IMR-90 (cell line): ENCODE measurements at regions not wholly inside any gene's neighbourhood (a gene's known extent, or its start where the extent isn't known, plus 50 kb on each side); places are given as distances from the start of the nearest gene placed in this dataset.

ENCODE experiments used
- ATAC-seq: fragments of 200-7000 bp; cut with Tn5 transposase; 2 replicates; pipeline ENCODE4 v1.9.1; 2020; ENCODE audit warnings: low read depth, mild to moderate bottlenecking, moderate library complexity
- BruUV-seq: library from RNA; stranded (reverse); fragments of 400-500 nt; replicated peaks from 2 replicates; lab custom pipeline; 2021; lab: Mats Ljungman, UMichigan
- CTCF ChIA-PET: fragments of 300-600 bp; formaldehyde crosslinking; extraction: SDS; loops from one replicate; lab custom pipeline; 2021; ENCODE audit warnings: antibody characterized with exemption; lab: Yijun Ruan, JAX
- POLR2A ChIA-PET: fragments of 300-600 bp; sonication (Branson Sonifier 250); formaldehyde crosslinking; loops from one replicate; lab custom pipeline; 2022; ENCODE audit warnings: antibody characterized with exemption; ENCODE audit not compliant: unreplicated experiment; lab: Charles Lee
- DNase-seq: peaks from one replicate; pipeline ENCODE4 v3.0.0; 2013
- H2AFZ ChIP-seq: replicated peaks from 2 replicates; pipeline ENCODE3; 2013; ENCODE audit warnings: low read length, mild to moderate bottlenecking; ENCODE audit not compliant: poor library complexity
- H2AK5ac ChIP-seq: 2 replicates; pipeline ENCODE4 v1.6.1; 2013; ENCODE audit warnings: low read depth, low read length, inconsistent platforms
- H2AK9ac ChIP-seq: replicated peaks from 2 replicates; pipeline ENCODE3; 2013; ENCODE audit warnings: mild to moderate bottlenecking, low read depth, low read length, moderate library complexity; ENCODE audit not compliant: poor library complexity
- H2BK120ac ChIP-seq: 2 replicates; pipeline ENCODE4 v1.6.1; 2013; ENCODE audit warnings: low read depth, low read length, inconsistent platforms
- H2BK15ac ChIP-seq: 3 replicates; pipeline ENCODE4 v1.6.1; 2013; ENCODE audit warnings: low read depth, low read length, inconsistent platforms
- H2BK20ac ChIP-seq: 2 replicates; pipeline ENCODE4 v1.6.1; 2013; ENCODE audit warnings: low read depth, mild to moderate bottlenecking, inconsistent platforms, low read length, moderate library complexity
- H2BK5ac ChIP-seq: 2 replicates; pipeline ENCODE4 v1.6.1; 2013; ENCODE audit warnings: mild to moderate bottlenecking, low read depth, low read length, inconsistent platforms; ENCODE audit not compliant: poor library complexity, severe bottlenecking
- H3K14ac ChIP-seq: replicated peaks from 2 replicates; pipeline ENCODE4 v1.6.1; 2013; ENCODE audit warnings: low read depth, low read length, inconsistent platforms
- H3K18ac ChIP-seq: 2 replicates; pipeline ENCODE4 v1.6.1; 2013; ENCODE audit warnings: low read depth, low read length, control low read depth
- H3K23ac ChIP-seq: 2 replicates; pipeline ENCODE4 v1.6.1; 2013; ENCODE audit warnings: low read depth, low read length, inconsistent platforms
- H3K27ac ChIP-seq: 2 replicates; pipeline ENCODE4 v1.5.1; 2013; ENCODE audit warnings: mild to moderate bottlenecking, control low read depth, low read length; ENCODE audit not compliant: insufficient read depth
- H3K27me3 ChIP-seq: 2 replicates; pipeline ENCODE4 v1.6.1; 2013; ENCODE audit warnings: low read length; ENCODE audit not compliant: control insufficient read depth, insufficient read depth
- H3K36me3 ChIP-seq: 2 replicates; pipeline ENCODE4 v1.6.1; 2013; ENCODE audit warnings: low read length, mixed read lengths; ENCODE audit not compliant: control insufficient read depth, insufficient read depth
- H3K4ac ChIP-seq: 2 replicates; pipeline ENCODE4 v1.6.1; 2013; ENCODE audit warnings: low read depth, low read length, inconsistent platforms
- H3K4me1 ChIP-seq: 2 replicates; pipeline ENCODE4 v1.6.1; 2013; ENCODE audit warnings: low read length, mixed read lengths; ENCODE audit not compliant: control insufficient read depth, insufficient read depth
- H3K4me2 ChIP-seq: 2 replicates; pipeline ENCODE4 v1.6.1; 2013; ENCODE audit warnings: low read depth, mild to moderate bottlenecking, control low read depth, low read length, moderate library complexity
- H3K4me3 ChIP-seq: 2 replicates; pipeline ENCODE4 v1.5.1; 2013; ENCODE audit warnings: low read depth, mild to moderate bottlenecking, control low read depth, low read length, moderate library complexity; ENCODE audit not compliant: insufficient read depth
- H3K56ac ChIP-seq: 2 replicates; pipeline ENCODE4 v1.6.1; 2013; ENCODE audit warnings: low read length, inconsistent platforms; ENCODE audit not compliant: insufficient read depth; ENCODE audit errors: extremely low read depth
- H3K79me1 ChIP-seq, 2 experiments: 2 replicates each; pipeline ENCODE4 v1.6.1; 2013; ENCODE audit warnings: low read length in 2 of 2, inconsistent platforms in 1 of 2, low read depth in 1 of 2
- H3K9ac ChIP-seq: 2 replicates; pipeline ENCODE4 v1.6.1; 2013; ENCODE audit warnings: low read depth, low read length, control low read depth
- H3K9me1 ChIP-seq: 2 replicates; pipeline ENCODE4 v1.6.1; 2013; ENCODE audit warnings: low read length, inconsistent platforms; ENCODE audit not compliant: insufficient read depth
- H3K9me3 ChIP-seq: 2 replicates; pipeline ENCODE4 v1.6.1; 2013; ENCODE audit warnings: low read length; ENCODE audit not compliant: control insufficient read depth, insufficient read depth
- H4K20me1 ChIP-seq: 2 replicates; pipeline ENCODE4 v1.6.1; 2013; ENCODE audit warnings: low read length, inconsistent platforms; ENCODE audit not compliant: insufficient read depth
- H4K5ac ChIP-seq: 2 replicates; pipeline ENCODE4 v1.6.1; 2013; ENCODE audit warnings: mild to moderate bottlenecking, low read depth, low read length, control low read depth
- H4K8ac ChIP-seq, 2 experiments: 2 replicates each; pipeline ENCODE4 v1.6.1; 2013; ENCODE audit warnings: low read depth in 2 of 2, low read length in 2 of 2, control low read depth in 1 of 2, inconsistent platforms in 1 of 2
- H4K91ac ChIP-seq: 2 replicates; pipeline ENCODE4 v1.6.1; 2013; ENCODE audit warnings: low read depth, low read length, inconsistent platforms; ENCODE audit not compliant: insufficient read depth
- BHLHE40 ChIP-seq: fragments of 150-350 bp; IDR thresholded peaks from 2 replicates; pipeline ENCODE4 v1.6.1; 2016; ENCODE audit warnings: mild to moderate bottlenecking, low read depth, low read length
- FOS ChIP-seq: fragments of 150-350 bp; IDR thresholded peaks from 2 replicates; pipeline ENCODE4 v1.6.1; 2016; ENCODE audit warnings: low read depth, low read length
- RAD21 ChIP-seq: IDR thresholded peaks from 2 replicates; pipeline ENCODE4 v1.6.1; 2012; ENCODE audit warnings: low read length, improper control_type of control experiment
- RFX5 ChIP-seq: IDR thresholded peaks from 2 replicates; pipeline ENCODE4 v1.8.0; 2012; ENCODE audit warnings: low read depth, mild to moderate bottlenecking, low read length, moderate library complexity
- SMC3 ChIP-seq: fragments of 150-350 bp; IDR thresholded peaks from 2 replicates; pipeline ENCODE4 v1.6.1; 2016; ENCODE audit warnings: low read depth, mild to moderate bottlenecking, antibody characterized with exemption, low read length, moderate library complexity
- WGBS, 2 experiments: methylation state at CpG; one replicate each; pipeline versions ENCODE4 v1.1.5 to v1.1.7; 2013; ENCODE audit warnings: missing lambda C conversion rate in 2 of 2; ENCODE audit not compliant: insufficient read length in 1 of 2; ENCODE audit errors: extremely low coverage in 2 of 2; 5-methylcytosine and 5-hydroxymethylcytosine counted together
- dilution Hi-C: fragments of 300-500 bp; cut with HindIII; formaldehyde crosslinking; loops from one replicate; pipeline ENCODE4 v1.14.3; 2018; ENCODE audit warnings: low sequenced_read_pairs; ENCODE audit not compliant: unreplicated experiment
- in situ Hi-C: fragments of 300-500 bp; cut with MboI; formaldehyde crosslinking; loops from 3 replicates; pipeline ENCODE4 v1.14.3; 2019; ENCODE audit warnings: low sequenced_read_pairs, inconsistent platforms, mixed read lengths
- intact Hi-C: fragments of 100-400 bp; cut with micrococcal nuclease; formaldehyde crosslinking; loops from 2 replicates; pipeline ENCODE4 v1.10.0; 2022
- TF ChIP-seq, protein P1 (sequence below): conservative IDR thresholded peaks from 2 replicates; pipeline ENCODE4 v1.5.1; 2012; ENCODE audit warnings: mild to moderate bottlenecking, low read depth, low read length, improper control_type of control experiment

GRCh38 chr2:128525653-128526052 lies 207.0 kb upstream of the HS6ST1 start:
- H4K91ac ChIP-seq, result no peak overlapping the region
- no peak overlapping the region for H4K5ac ChIP-seq
- no peak overlapping the region for H3K14ac ChIP-seq
- H3K4me3 ChIP-seq, result no peak overlapping the region
- dilution Hi-C loops (no loop called here), intact Hi-C loops (no loop called here), in situ Hi-C loops (no loop called here)
- no peak overlapping the region for H4K8ac ChIP-seq
- H3K9me3 ChIP-seq, result no peaks in the 10 kb centered on the region; the same call in 1 of the 2 replicates
- no peak overlapping the region for H3K56ac ChIP-seq
- no peaks in the 10 kb centered on the region for H3K9me1 ChIP-seq
- H3K4me2 ChIP-seq, result no peak overlapping the region
- no peak overlapping the region for H2BK15ac ChIP-seq
- peak overlapping the region; percentile 85 for H2AK9ac ChIP-seq
- no peaks in the 10 kb centered on the region for H4K20me1 ChIP-seq
- H3K79me1 ChIP-seq, result no peaks in the 10 kb centered on the region
- no peak overlapping the region for H3K9ac ChIP-seq
- no peak overlapping the region for H2AK5ac ChIP-seq
- no peak overlapping the region for H2BK20ac ChIP-seq
- peak; percentile 35 for DNase-seq
- no peak overlapping the region for H2BK5ac ChIP-seq
- no peak overlapping the region for H3K27ac ChIP-seq
- H3K27me3 ChIP-seq, result no peaks in the 10 kb centered on the region; the same call in 1 of the 2 replicates
- no peaks in the 10 kb centered on the region for H3K4me1 ChIP-seq
- POLR2A ChIA-PET, result no interaction called here
- no peak overlapping the region for H2BK120ac ChIP-seq
- peak overlapping the region; percentile 30 for H2AFZ ChIP-seq
- CTCF ChIA-PET, result no interaction called here
- no peak overlapping the region for H3K23ac ChIP-seq
- TF ChIP-seq, protein P1, sequence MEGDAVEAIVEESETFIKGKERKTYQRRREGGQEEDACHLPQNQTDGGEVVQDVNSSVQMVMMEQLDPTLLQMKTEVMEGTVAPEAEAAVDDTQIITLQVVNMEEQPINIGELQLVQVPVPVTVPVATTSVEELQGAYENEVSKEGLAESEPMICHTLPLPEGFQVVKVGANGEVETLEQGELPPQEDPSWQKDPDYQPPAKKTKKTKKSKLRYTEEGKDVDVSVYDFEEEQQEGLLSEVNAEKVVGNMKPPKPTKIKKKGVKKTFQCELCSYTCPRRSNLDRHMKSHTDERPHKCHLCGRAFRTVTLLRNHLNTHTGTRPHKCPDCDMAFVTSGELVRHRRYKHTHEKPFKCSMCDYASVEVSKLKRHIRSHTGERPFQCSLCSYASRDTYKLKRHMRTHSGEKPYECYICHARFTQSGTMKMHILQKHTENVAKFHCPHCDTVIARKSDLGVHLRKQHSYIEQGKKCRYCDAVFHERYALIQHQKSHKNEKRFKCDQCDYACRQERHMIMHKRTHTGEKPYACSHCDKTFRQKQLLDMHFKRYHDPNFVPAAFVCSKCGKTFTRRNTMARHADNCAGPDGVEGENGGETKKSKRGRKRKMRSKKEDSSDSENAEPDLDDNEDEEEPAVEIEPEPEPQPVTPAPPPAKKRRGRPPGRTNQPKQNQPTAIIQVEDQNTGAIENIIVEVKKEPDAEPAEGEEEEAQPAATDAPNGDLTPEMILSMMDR, result no peak
- no peak for TF ChIP-seq RAD21
- TF ChIP-seq FOS, result no peak
- no peak for TF ChIP-seq SMC3
- TF ChIP-seq RFX5, result no peak
- no peak for TF ChIP-seq BHLHE40
- H3K36me3 ChIP-seq, result no peaks in the 10 kb centered on the region
- H3K4ac ChIP-seq, result no peak overlapping the region
- H3K18ac ChIP-seq, result no peak overlapping the region
- 79% methylated on average over 5 of the region's 6 CpGs; no CpG with 5 or more reads in 1 of the 2 experiments for WGBS, 2 experiments
- no peak for ATAC-seq
- BruUV-seq, result no TSS peak
